GM23338 (cell line): ENCODE measurements at regions not wholly inside any gene's neighbourhood (a gene's known extent, or its start where the extent isn't known, plus 50 kb on each side); places are given as distances from the start of the nearest gene placed in this dataset.

Experiments
- ATAC-seq: fragments of 200-7000 bp; cut with Tn5 transposase; 3 replicates; pipeline ENCODE4 v1.9.1; 2020
- DNase-seq: peaks from one replicate; pipeline ENCODE4 v3.0.0-alpha.2; 2015; ENCODE audit warnings: low spot score
- H2AFZ ChIP-seq: fragments of 200-600 bp; sonication (generic); 2 replicates; pipeline ENCODE4 v1.8.0; 2016; ENCODE audit warnings: antibody characterized with exemption, mild to moderate bottlenecking, moderate library complexity
- H3F3A ChIP-seq: fragments of 200-600 bp; sonication (generic); replicated peaks from 2 replicates; pipeline ENCODE4 v1.8.0; 2017; ENCODE audit warnings: antibody characterized with exemption, mixed run types, low read depth
- H3K27ac ChIP-seq: fragments of 200-600 bp; sonication (generic); 2 replicates; pipeline ENCODE4 v1.6.1; 2016; ENCODE audit warnings: low read depth
- H3K27me3 ChIP-seq: fragments of 200-600 bp; sonication (generic); 2 replicates; pipeline ENCODE4 v1.8.0; 2016; ENCODE audit warnings: mild to moderate bottlenecking, mixed run types, moderate library complexity; ENCODE audit not compliant: insufficient read depth
- H3K36me3 ChIP-seq: fragments of 200-600 bp; sonication (generic); 2 replicates; pipeline ENCODE4 v1.8.0; 2016; ENCODE audit warnings: mild to moderate bottlenecking; ENCODE audit not compliant: insufficient read depth
- H3K4me1 ChIP-seq: fragments of 200-600 bp; sonication (generic); 2 replicates; pipeline ENCODE4 v1.8.0; 2016; ENCODE audit warnings: mild to moderate bottlenecking, moderate library complexity; ENCODE audit not compliant: insufficient read depth
- H3K4me2 ChIP-seq: fragments of 200-600 bp; sonication (generic); 2 replicates; pipeline ENCODE4 v1.7.1; 2017; ENCODE audit warnings: mixed run types
- H3K4me3 ChIP-seq: fragments of 200-600 bp; sonication (generic); 2 replicates; pipeline ENCODE4 v1.6.1; 2016; ENCODE audit warnings: mixed run types
- H3K79me2 ChIP-seq: fragments of 200-600 bp; sonication (generic); replicated peaks from 2 replicates; pipeline ENCODE4 v1.8.0; 2017; ENCODE audit warnings: mild to moderate bottlenecking; ENCODE audit not compliant: insufficient read depth
- H3K9me2 ChIP-seq: fragments of 200-600 bp; sonication (generic); 2 replicates; pipeline ENCODE4 v1.8.0; 2017; ENCODE audit not compliant: insufficient read depth
- H4K20me1 ChIP-seq: fragments of 200-600 bp; sonication (generic); replicated peaks from 2 replicates; pipeline ENCODE4 v1.8.0; 2017; ENCODE audit warnings: mild to moderate bottlenecking; ENCODE audit not compliant: insufficient read depth
- H3K27ac Mint-ChIP-seq: 2 replicates; pipeline ENCODE4 v1.8.0; 2020; ENCODE audit warnings: inconsistent platforms, mild to moderate bottlenecking, moderate library complexity, mixed read lengths
- H3K27me3 Mint-ChIP-seq: 3 replicates; pipeline ENCODE4 v1.8.0; 2022; ENCODE audit warnings: low read depth, mild to moderate bottlenecking, moderate library complexity, mixed read lengths, inconsistent platforms; ENCODE audit not compliant: insufficient read depth, poor library complexity
- H3K36me3 Mint-ChIP-seq: 3 replicates; pipeline ENCODE4 v1.8.0; 2021; ENCODE audit warnings: low read depth, mild to moderate bottlenecking, inconsistent platforms, moderate library complexity, mixed read lengths
- H3K4me1 Mint-ChIP-seq: 3 replicates; pipeline ENCODE4 v1.8.0; 2020; ENCODE audit warnings: mild to moderate bottlenecking, inconsistent platforms, mixed read lengths
- H3K4me3 Mint-ChIP-seq: 3 replicates; pipeline ENCODE4 v1.8.0; 2021; ENCODE audit warnings: moderate library complexity, mild to moderate bottlenecking, inconsistent platforms, mixed read lengths
- H3K9me3 Mint-ChIP-seq: 3 replicates; pipeline ENCODE4 v1.8.0; 2020; ENCODE audit warnings: moderate library complexity, mild to moderate bottlenecking, inconsistent platforms, mixed read lengths
- CREB1 ChIP-seq: fragments of 250-450 bp; sonication (Bioruptor Pico); IDR thresholded peaks from 2 replicates; pipeline ENCODE4 v1.5.0; 2020; ENCODE audit warnings: low read depth, mild to moderate bottlenecking, moderate library complexity
- EZH2phosphoT487 ChIP-seq: fragments of 200-600 bp; sonication (generic); IDR thresholded peaks from one replicate; pipeline ENCODE4 v1.8.1; 2018; ENCODE audit warnings: antibody characterized with exemption; ENCODE audit not compliant: unreplicated experiment
- NANOG ChIP-seq: IDR thresholded peaks from 2 replicates; pipeline ENCODE4 v1.6.1; 2016; ENCODE audit warnings: antibody characterized with exemption, borderline replicate concordance
- POLR2AphosphoS5 ChIP-seq: IDR thresholded peaks from 2 replicates; pipeline ENCODE4 v1.6.1; 2016; ENCODE audit warnings: antibody characterized with exemption, low read depth
- ZNF331 ChIP-seq: fragments of 250-450 bp; sonication (Bioruptor Pico); IDR thresholded peaks from 2 replicates; pipeline ENCODE4 v1.5.0; 2020; ENCODE audit warnings: low read depth, mild to moderate bottlenecking, moderate library complexity
- TF ChIP-seq, protein P1 (sequence below): IDR thresholded peaks from one replicate; pipeline ENCODE4 v1.6.1; 2018; ENCODE audit warnings: antibody characterized with exemption; ENCODE audit not compliant: unreplicated experiment
- TF ChIP-seq, protein P2 (sequence below): fragments of 250-450 bp; sonication (Bioruptor Pico); IDR thresholded peaks from 2 replicates; pipeline ENCODE4 v1.5.0; 2020; ENCODE audit warnings: mild to moderate bottlenecking, moderate library complexity

DNA sequence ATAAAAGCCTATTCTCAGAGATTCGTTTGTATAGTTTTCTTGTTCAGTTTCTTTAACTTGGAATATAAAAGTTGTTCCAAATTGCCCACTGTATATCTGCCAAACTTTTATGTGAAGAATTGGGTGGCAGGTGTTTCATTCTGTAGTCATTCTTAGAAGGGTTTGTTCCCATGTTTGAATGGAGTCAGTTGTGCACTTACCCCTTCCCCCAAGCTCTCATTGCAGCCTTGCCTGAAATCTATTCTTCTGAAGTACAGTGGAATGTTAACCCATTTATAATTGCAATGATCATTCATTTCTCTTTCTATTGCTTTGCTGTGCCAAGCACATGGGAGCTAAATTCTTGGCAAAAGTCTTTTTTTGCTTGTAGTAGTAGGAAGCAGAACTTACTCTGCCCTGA lies 375.3 kb upstream of the C1orf87 start:
- DNase-seq (no peak), ATAC-seq (no peak)
- H3K4me1 ChIP-seq = no peaks in the 10 kb centered on the region
- no peak overlapping the region for H3K27ac ChIP-seq
- no peak overlapping the region for H3K27ac Mint-ChIP-seq
- peaks cover 3% of the 10 kb centered on the region for H3K4me1 Mint-ChIP-seq
- no peaks in the 10 kb centered on the region for H3K79me2 ChIP-seq
- H3K4me2 ChIP-seq = no peak overlapping the region
- no peaks in the 10 kb centered on the region for H3F3A ChIP-seq
- peaks cover 11% of the 10 kb centered on the region for H3K9me2 ChIP-seq
- no peaks in the 10 kb centered on the region for H3K27me3 ChIP-seq
- H3K4me3 Mint-ChIP-seq = no peak overlapping the region
- H2AFZ ChIP-seq = no peak overlapping the region
- no peaks in the 10 kb centered on the region for H3K27me3 Mint-ChIP-seq
- H3K9me3 Mint-ChIP-seq = no peaks in the 10 kb centered on the region
- no peak overlapping the region for H3K4me3 ChIP-seq
- H4K20me1 ChIP-seq = no peaks in the 10 kb centered on the region
- no peaks in the 10 kb centered on the region for H3K36me3 Mint-ChIP-seq
- H3K36me3 ChIP-seq = no peaks in the 10 kb centered on the region
- TF ChIP-seq, protein P1, sequence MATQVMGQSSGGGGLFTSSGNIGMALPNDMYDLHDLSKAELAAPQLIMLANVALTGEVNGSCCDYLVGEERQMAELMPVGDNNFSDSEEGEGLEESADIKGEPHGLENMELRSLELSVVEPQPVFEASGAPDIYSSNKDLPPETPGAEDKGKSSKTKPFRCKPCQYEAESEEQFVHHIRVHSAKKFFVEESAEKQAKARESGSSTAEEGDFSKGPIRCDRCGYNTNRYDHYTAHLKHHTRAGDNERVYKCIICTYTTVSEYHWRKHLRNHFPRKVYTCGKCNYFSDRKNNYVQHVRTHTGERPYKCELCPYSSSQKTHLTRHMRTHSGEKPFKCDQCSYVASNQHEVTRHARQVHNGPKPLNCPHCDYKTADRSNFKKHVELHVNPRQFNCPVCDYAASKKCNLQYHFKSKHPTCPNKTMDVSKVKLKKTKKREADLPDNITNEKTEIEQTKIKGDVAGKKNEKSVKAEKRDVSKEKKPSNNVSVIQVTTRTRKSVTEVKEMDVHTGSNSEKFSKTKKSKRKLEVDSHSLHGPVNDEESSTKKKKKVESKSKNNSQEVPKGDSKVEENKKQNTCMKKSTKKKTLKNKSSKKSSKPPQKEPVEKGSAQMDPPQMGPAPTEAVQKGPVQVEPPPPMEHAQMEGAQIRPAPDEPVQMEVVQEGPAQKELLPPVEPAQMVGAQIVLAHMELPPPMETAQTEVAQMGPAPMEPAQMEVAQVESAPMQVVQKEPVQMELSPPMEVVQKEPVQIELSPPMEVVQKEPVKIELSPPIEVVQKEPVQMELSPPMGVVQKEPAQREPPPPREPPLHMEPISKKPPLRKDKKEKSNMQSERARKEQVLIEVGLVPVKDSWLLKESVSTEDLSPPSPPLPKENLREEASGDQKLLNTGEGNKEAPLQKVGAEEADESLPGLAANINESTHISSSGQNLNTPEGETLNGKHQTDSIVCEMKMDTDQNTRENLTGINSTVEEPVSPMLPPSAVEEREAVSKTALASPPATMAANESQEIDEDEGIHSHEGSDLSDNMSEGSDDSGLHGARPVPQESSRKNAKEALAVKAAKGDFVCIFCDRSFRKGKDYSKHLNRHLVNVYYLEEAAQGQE = no peak
- TF ChIP-seq POLR2AphosphoS5 (no peak), ZNF331 (CRISPR knock-in tag) (no peak), EZH2phosphoT487 (no peak)

DNA sequence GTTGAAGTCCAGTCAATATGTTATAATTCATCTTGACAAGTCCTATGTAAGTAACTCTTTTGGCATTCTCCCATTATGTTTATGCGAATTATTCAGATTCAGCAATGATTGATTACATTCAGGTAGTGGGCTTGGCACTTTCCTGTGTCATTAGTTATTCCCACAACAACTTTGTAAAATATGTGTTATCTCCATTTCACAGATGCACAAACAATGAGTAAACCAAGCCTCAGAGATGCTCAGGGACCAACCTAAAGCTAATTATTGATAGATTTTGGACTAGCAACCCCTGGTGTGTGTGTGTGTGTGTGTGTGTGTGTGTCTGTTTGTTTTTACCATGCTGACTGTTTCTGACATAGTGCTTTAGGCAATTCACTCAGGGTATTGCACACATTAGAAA lies 371.1 kb upstream of the C1orf87 start:
- Mint-ChIP-seq H3K9me3 (no peaks in the 10 kb centered on the region), H3K36me3 (no peaks in the 10 kb centered on the region), H3K4me3 (no peak overlapping the region), H3K27me3 (no peaks in the 10 kb centered on the region), H3K27ac (no peak overlapping the region), H3K4me1 (peaks cover 3% of the 10 kb centered on the region)
- no peak overlapping the region for H2AFZ ChIP-seq
- no peak overlapping the region for H3K4me3 ChIP-seq
- H3K36me3 ChIP-seq = no peaks in the 10 kb centered on the region
- no peak overlapping the region for H3K4me2 ChIP-seq
- H3K27me3 ChIP-seq = no peaks in the 10 kb centered on the region
- H3F3A ChIP-seq = no peaks in the 10 kb centered on the region
- DNase-seq (no peak), ATAC-seq (no peak)
- no peak overlapping the region for H3K27ac ChIP-seq
- no peaks in the 10 kb centered on the region for H3K9me2 ChIP-seq
- H3K4me1 ChIP-seq = no peaks in the 10 kb centered on the region
- no peaks in the 10 kb centered on the region for H3K79me2 ChIP-seq
- no peaks in the 10 kb centered on the region for H4K20me1 ChIP-seq
- TF ChIP-seq NANOG (no peak), POLR2AphosphoS5 (no peak), CREB1 (CRISPR knock-in tag) (no peak)
- TF ChIP-seq, protein P2, sequence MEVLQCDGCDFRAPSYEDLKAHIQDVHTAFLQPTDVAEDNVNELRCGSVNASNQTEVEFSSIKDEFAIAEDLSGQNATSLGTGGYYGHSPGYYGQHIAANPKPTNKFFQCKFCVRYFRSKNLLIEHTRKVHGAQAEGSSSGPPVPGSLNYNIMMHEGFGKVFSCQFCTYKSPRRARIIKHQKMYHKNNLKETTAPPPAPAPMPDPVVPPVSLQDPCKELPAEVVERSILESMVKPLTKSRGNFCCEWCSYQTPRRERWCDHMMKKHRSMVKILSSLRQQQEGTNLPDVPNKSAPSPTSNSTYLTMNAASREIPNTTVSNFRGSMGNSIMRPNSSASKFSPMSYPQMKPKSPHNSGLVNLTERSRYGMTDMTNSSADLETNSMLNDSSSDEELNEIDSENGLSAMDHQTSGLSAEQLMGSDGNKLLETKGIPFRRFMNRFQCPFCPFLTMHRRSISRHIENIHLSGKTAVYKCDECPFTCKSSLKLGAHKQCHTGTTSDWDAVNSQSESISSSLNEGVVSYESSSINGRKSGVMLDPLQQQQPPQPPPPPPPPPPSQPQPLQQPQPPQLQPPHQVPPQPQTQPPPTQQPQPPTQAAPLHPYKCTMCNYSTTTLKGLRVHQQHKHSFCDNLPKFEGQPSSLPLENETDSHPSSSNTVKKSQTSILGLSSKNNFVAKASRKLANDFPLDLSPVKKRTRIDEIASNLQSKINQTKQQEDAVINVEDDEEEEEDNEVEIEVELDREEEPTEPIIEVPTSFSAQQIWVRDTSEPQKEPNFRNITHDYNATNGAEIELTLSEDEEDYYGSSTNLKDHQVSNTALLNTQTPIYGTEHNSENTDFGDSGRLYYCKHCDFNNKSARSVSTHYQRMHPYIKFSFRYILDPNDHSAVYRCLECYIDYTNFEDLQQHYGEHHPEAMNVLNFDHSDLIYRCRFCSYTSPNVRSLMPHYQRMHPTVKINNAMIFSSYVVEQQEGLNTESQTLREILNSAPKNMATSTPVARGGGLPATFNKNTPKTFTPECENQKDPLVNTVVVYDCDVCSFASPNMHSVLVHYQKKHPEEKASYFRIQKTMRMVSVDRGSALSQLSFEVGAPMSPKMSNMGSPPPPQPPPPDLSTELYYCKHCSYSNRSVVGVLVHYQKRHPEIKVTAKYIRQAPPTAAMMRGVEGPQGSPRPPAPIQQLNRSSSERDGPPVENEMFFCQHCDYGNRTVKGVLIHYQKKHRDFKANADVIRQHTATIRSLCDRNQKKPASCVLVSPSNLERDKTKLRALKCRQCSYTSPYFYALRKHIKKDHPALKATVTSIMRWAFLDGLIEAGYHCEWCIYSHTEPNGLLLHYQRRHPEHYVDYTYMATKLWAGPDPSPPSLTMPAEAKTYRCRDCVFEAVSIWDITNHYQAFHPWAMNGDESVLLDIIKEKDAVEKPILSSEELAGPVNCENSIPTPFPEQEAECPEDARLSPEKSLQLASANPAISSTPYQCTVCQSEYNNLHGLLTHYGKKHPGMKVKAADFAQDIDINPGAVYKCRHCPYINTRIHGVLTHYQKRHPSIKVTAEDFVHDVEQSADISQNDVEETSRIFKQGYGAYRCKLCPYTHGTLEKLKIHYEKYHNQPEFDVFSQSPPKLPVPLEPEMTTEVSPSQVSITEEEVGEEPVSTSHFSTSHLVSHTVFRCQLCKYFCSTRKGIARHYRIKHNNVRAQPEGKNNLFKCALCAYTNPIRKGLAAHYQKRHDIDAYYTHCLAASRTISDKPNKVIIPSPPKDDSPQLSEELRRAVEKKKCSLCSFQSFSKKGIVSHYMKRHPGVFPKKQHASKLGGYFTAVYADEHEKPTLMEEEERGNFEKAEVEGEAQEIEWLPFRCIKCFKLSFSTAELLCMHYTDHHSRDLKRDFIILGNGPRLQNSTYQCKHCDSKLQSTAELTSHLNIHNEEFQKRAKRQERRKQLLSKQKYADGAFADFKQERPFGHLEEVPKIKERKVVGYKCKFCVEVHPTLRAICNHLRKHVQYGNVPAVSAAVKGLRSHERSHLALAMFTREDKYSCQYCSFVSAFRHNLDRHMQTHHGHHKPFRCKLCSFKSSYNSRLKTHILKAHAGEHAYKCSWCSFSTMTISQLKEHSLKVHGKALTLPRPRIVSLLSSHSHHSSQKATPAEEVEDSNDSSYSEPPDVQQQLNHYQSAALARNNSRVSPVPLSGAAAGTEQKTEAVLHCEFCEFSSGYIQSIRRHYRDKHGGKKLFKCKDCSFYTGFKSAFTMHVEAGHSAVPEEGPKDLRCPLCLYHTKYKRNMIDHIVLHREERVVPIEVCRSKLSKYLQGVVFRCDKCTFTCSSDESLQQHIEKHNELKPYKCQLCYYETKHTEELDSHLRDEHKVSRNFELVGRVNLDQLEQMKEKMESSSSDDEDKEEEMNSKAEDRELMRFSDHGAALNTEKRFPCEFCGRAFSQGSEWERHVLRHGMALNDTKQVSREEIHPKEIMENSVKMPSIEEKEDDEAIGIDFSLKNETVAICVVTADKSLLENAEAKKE (CRISPR knock-in tag) = no peak
- TF ChIP-seq, protein P1 = no peak
